Smooth muscle cell (in vitro differentiated cells): ENCODE measurements at regions not wholly inside any gene's neighbourhood (a gene's known extent, or its start where the extent isn't known, plus 50 kb on each side); places are given as distances from the start of the nearest gene placed in this dataset.

Experiments
- DNase-seq: peaks from one replicate; lab custom pipeline; 2025; ENCODE audit not compliant: unreplicated experiment; lab: John Stamatoyannopoulos, UW
- H2AFZ ChIP-seq: fragments of 200-600 bp; sonication (generic); 2 replicates; pipeline ENCODE4 v1.6.0; 2016; ENCODE audit warnings: antibody characterized with exemption, low read depth, mild to moderate bottlenecking
- H3F3A ChIP-seq: fragments of 200-600 bp; sonication (generic); 2 replicates; pipeline ENCODE4 v1.6.0; 2017; ENCODE audit warnings: antibody characterized with exemption, low read depth
- H3K27ac ChIP-seq: fragments of 200-600 bp; sonication (generic); 2 replicates; pipeline ENCODE4 v1.5.1; 2016; ENCODE audit warnings: low read depth, mild to moderate bottlenecking
- H3K27me3 ChIP-seq: fragments of 200-600 bp; sonication (generic); 2 replicates; pipeline ENCODE4 v1.6.1; 2016; ENCODE audit warnings: low read depth, mild to moderate bottlenecking
- H3K36me3 ChIP-seq: fragments of 200-600 bp; sonication (generic); 2 replicates; pipeline ENCODE4 v1.5.1; 2016; ENCODE audit warnings: low read depth
- H3K4me1 ChIP-seq: fragments of 200-600 bp; sonication (generic); 2 replicates; pipeline ENCODE4 v1.5.1; 2016; ENCODE audit warnings: low read depth
- H3K4me2 ChIP-seq: fragments of 200-600 bp; sonication (generic); 2 replicates; pipeline ENCODE4 v1.6.0; 2016; ENCODE audit warnings: mild to moderate bottlenecking
- H3K4me3 ChIP-seq: fragments of 200-600 bp; sonication (generic); 2 replicates; pipeline ENCODE4 v1.5.1; 2016; ENCODE audit warnings: mild to moderate bottlenecking
- H3K79me2 ChIP-seq: fragments of 200-600 bp; sonication (generic); 2 replicates; pipeline ENCODE4 v1.6.0; 2016; ENCODE audit warnings: low read depth, mild to moderate bottlenecking
- H3K9ac ChIP-seq: fragments of 200-600 bp; sonication (generic); 2 replicates; pipeline ENCODE4 v1.6.0; 2016; ENCODE audit warnings: low read depth
- H3K9me3 ChIP-seq: fragments of 200-600 bp; sonication (generic); replicated peaks from 2 replicates; pipeline ENCODE4 v1.5.1; 2016; ENCODE audit warnings: low read depth
- H4K20me1 ChIP-seq: fragments of 200-600 bp; sonication (generic); 2 replicates; pipeline ENCODE4 v1.6.0; 2016; ENCODE audit warnings: low read depth
- WGBS: methylation state at CpG from one replicate; pipeline ENCODE4 v1.1.7; 2016; ENCODE audit warnings: low lambda C conversion rate; 5-methylcytosine and 5-hydroxymethylcytosine counted together
- TF ChIP-seq, protein P1 (sequence below): fragments of 200-600 bp; sonication (generic); IDR thresholded peaks from 2 replicates; pipeline ENCODE4 v1.5.1; 2017; ENCODE audit warnings: borderline replicate concordance, mild to moderate bottlenecking, antibody characterized with exemption; ENCODE audit not compliant: insufficient read depth, poor library complexity, severe bottlenecking

DNA sequence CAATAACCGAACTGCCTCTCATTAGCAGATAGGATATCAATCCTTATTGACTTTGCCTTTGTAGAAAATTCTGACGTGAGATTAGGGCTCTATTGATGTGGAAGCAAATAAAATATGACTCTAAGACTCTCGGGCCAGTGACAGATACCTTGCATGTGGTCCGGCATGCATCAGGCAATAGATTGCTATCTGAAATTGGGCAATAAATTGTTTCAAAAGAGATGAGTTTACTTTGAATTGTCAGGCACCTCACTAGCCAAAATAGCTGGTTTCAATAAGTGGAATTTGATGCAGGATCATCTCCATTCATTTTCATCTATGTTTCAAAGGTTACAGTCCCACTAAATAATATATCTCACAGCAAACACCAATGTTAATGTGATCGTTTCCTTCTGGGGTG lies 186.3 kb upstream of the PLEKHA5 start:
- Histone ChIP-seq H3K36me3 (no peaks in the 10 kb centered on the region), H3K27ac (no peak overlapping the region), H3K9me3 (no peaks in the 10 kb centered on the region), H3F3A (no peaks in the 10 kb centered on the region), H3K4me1 (no peaks in the 10 kb centered on the region), H3K79me2 (no peaks in the 10 kb centered on the region), H3K27me3 (no peaks in the 10 kb centered on the region), H3K4me3 (no peak overlapping the region), H3K4me2 (no peak overlapping the region), H4K20me1 (no peaks in the 10 kb centered on the region), H3K9ac (no peak overlapping the region), H2AFZ (no peak overlapping the region)
- DNase-seq = no peak
- WGBS = 66% methylated on average over 5 of the region's 5 CpGs
- TF ChIP-seq, protein P1, sequence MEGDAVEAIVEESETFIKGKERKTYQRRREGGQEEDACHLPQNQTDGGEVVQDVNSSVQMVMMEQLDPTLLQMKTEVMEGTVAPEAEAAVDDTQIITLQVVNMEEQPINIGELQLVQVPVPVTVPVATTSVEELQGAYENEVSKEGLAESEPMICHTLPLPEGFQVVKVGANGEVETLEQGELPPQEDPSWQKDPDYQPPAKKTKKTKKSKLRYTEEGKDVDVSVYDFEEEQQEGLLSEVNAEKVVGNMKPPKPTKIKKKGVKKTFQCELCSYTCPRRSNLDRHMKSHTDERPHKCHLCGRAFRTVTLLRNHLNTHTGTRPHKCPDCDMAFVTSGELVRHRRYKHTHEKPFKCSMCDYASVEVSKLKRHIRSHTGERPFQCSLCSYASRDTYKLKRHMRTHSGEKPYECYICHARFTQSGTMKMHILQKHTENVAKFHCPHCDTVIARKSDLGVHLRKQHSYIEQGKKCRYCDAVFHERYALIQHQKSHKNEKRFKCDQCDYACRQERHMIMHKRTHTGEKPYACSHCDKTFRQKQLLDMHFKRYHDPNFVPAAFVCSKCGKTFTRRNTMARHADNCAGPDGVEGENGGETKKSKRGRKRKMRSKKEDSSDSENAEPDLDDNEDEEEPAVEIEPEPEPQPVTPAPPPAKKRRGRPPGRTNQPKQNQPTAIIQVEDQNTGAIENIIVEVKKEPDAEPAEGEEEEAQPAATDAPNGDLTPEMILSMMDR = no peak

DNA sequence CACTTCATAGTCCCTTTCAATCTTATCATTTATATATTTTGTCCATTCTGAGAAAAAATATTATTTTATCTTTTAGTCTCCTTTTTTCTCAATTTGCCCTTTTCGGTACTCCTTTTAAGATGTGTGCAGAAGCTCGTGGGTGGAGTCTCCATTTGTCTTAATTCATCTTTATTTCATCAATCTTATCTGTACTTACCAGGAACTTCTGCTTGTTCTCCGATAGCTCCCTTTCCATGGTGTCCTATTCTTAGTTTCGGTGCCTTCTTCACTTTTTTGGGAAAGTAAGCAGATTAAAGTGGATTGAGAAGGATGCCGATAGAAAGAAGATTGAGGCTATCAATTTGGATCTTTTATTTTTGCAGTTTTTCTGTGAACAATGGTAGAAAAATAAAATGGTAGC lies 183.4 kb upstream of the PLEKHA5 start:
- Histone ChIP-seq H3K4me3 (no peak overlapping the region), H4K20me1 (no peaks in the 10 kb centered on the region), H3K27ac (no peak overlapping the region), H3K4me1 (no peaks in the 10 kb centered on the region), H3K4me2 (no peak overlapping the region), H3K9me3 (no peaks in the 10 kb centered on the region), H3K27me3 (no peaks in the 10 kb centered on the region), H2AFZ (no peak overlapping the region), H3K36me3 (no peaks in the 10 kb centered on the region), H3F3A (no peaks in the 10 kb centered on the region), H3K9ac (no peak overlapping the region), H3K79me2 (no peaks in the 10 kb centered on the region)
- 92% methylated on average over 5 of the region's 5 CpGs for WGBS
- TF ChIP-seq, protein P1 = no peak
- no peak for DNase-seq

DNA sequence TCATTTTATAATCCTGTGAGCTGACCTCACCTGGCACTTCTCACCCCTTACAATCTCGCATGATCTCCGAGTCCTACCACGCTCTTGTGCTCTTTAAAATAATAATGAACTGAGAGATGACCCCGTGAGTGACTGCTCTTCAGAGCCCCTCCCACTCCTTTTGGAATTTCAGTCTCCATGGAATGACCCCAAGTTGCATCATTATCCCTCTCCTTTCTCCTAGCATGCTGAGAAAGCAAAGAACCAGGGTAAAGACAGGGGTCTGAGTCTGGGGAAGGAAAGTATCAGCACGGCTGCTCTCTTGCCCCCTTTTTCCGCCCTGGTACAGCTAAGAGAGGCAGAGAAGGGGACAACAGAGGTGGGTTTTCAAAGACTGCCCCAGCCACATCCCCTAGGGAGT lies 178.3 kb upstream of the PLEKHA5 start:
- no peak for DNase-seq
- H3K4me2 ChIP-seq = no peak overlapping the region
- no peak overlapping the region for H2AFZ ChIP-seq
- WGBS = 68% methylated on average over 6 of the region's 6 CpGs
- no peaks in the 10 kb centered on the region for H3K9me3 ChIP-seq
- H3K27me3 ChIP-seq = no peaks in the 10 kb centered on the region
- H4K20me1 ChIP-seq = no peaks in the 10 kb centered on the region
- H3K9ac ChIP-seq = no peak overlapping the region
- no peaks in the 10 kb centered on the region for H3K79me2 ChIP-seq
- no peaks in the 10 kb centered on the region for H3K4me1 ChIP-seq
- H3F3A ChIP-seq = no peaks in the 10 kb centered on the region
- TF ChIP-seq, protein P1 = no peak
- no peaks in the 10 kb centered on the region for H3K36me3 ChIP-seq
- no peak overlapping the region for H3K27ac ChIP-seq
- no peak overlapping the region for H3K4me3 ChIP-seq

DNA sequence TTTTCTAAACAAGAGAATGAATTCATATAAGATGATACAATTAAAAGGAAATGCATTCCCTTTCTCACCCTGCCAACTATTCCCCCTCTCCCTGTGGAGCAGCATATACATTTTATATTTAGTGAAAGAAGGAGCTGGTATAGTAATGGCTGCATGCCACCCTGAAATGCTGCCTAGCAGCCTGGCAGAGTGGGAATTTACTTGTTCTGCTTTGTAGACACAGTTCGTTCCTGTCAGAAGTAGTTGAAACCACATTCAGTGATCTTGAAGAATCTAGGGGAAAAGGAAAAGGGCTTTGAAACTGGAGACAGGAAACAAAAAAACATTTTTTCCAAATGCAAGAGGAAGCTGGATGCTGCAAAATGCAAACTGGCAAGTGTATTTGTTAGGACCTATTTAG lies 176.0 kb upstream of the PLEKHA5 start:
- Histone ChIP-seq H3K36me3 (no peaks in the 10 kb centered on the region), H3K27ac (no peak overlapping the region), H3K4me2 (no peak overlapping the region), H3K9ac (no peak overlapping the region), H3K27me3 (no peaks in the 10 kb centered on the region), H3K9me3 (no peaks in the 10 kb centered on the region), H2AFZ (no peak overlapping the region), H3K79me2 (no peaks in the 10 kb centered on the region), H3K4me3 (no peak overlapping the region), H3F3A (no peaks in the 10 kb centered on the region), H4K20me1 (no peaks in the 10 kb centered on the region), H3K4me1 (no peaks in the 10 kb centered on the region)
- no peak for DNase-seq
- WGBS = 93% methylated on average over 1 of the region's 1 CpG
- TF ChIP-seq, protein P1 = no peak
